ENCODE measurements at regions not wholly inside any gene's neighbourhood (a gene's known extent, or its start where the extent isn't known, plus 50 kb on each side); places are given as distances from the start of the nearest gene placed in this dataset.
A peak's percentile ranks its signal among the peaks of the same experiment; 100 is the strongest.

- TF ChIP-seq FOXK1 (CRISPR knock-in tag; IDR thresholded peaks at IDR 0.05) = no peak
- TF ChIP-seq NFYB (CRISPR knock-in tag; conservative IDR thresholded peaks at IDR 0.05; ENCODE audit: low read depth) = no peak
Observed at GRCh38 chr5:85452322-85453025, 1067.8 kb upstream of the EDIL3 start (continued).

- H3K4me3 Mint-ChIP-seq = no peak overlapping the region
- ChIA-PET POLR2A (no interaction called here), CTCF (no interaction called here)
- no peak for TF ChIP-seq PRRX2 (CRISPR knock-in tag; IDR thresholded peaks at IDR 0.05)
- TF ChIP-seq E2F4 (CRISPR knock-in tag; IDR thresholded peaks at IDR 0.05; ENCODE audit: borderline replicate concordance, low read depth) = no peak
- no peak for TF ChIP-seq ATF6 (CRISPR knock-in tag; IDR thresholded peaks at IDR 0.05)
- no peak for TF ChIP-seq ZBTB21 (CRISPR knock-in tag; IDR thresholded peaks at IDR 0.05; ENCODE audit: borderline replicate concordance)
- no peak for TF ChIP-seq ELF4 (CRISPR knock-in tag; IDR thresholded peaks at IDR 0.05; ENCODE audit: low read depth)
- no peak for TF ChIP-seq NFYB (CRISPR knock-in tag; conservative IDR thresholded peaks at IDR 0.05; ENCODE audit: low read depth)
- no peak for TF ChIP-seq ZNF532 (CRISPR knock-in tag; IDR thresholded peaks at IDR 0.05; ENCODE audit: borderline replicate concordance)
- TF ChIP-seq RELA (CRISPR knock-in tag; IDR thresholded peaks at IDR 0.05; ENCODE audit: borderline replicate concordance) = no peak
- TF ChIP-seq STAT6 (CRISPR knock-in tag; conservative IDR thresholded peaks at IDR 0.05; ENCODE audit: low read depth) = no peak
- no peaks in the 10 kb centered on the region for H3K4me1 Mint-ChIP-seq
- peak overlapping the region; percentile 34 for H3K27ac Mint-ChIP-seq
- DNase-seq (ENCODE audit: low spot score) (no peak), ATAC-seq (no peak)
- H3K36me3 Mint-ChIP-seq = no peaks in the 10 kb centered on the region
- no peaks in the 10 kb centered on the region for H3K27me3 Mint-ChIP-seq (ENCODE audit: low read depth)
- H3K9me3 Mint-ChIP-seq = peaks cover 5% of the 10 kb centered on the region; the same call in 1 of the 2 replicates
Observed at GRCh38 chr5:85453026-85453349, 1068.3 kb upstream of the EDIL3 start.

GRCh38 chr5:85458319-85458718, 1073.6 kb upstream of the EDIL3 start:
- Mint-ChIP-seq H3K9me3 (peaks cover 5% of the 10 kb centered on the region), H3K4me1 (no peaks in the 10 kb centered on the region), H3K4me3 (no peak overlapping the region), H3K27ac (no peak overlapping the region), H3K27me3 (ENCODE audit: low read depth) (no peaks in the 10 kb centered on the region), H3K36me3 (peaks cover 4% of the 10 kb centered on the region; the same call in 1 of the 2 replicates)
- POLR2A ChIA-PET = no interaction called here
- CTCF ChIA-PET = no interaction called here
- DNase-seq (ENCODE audit: low spot score) (no peak), ATAC-seq (no peak)
- TF ChIP-seq SMAD4 (CRISPR knock-in tag; IDR thresholded peaks at IDR 0.05) = no peak
- no peak for TF ChIP-seq FOXJ3 (CRISPR knock-in tag; IDR thresholded peaks at IDR 0.05; ENCODE audit: borderline replicate concordance)
- TF ChIP-seq RELA (CRISPR knock-in tag; IDR thresholded peaks at IDR 0.05; ENCODE audit: borderline replicate concordance) = no peak
- TF ChIP-seq ETV6 (CRISPR knock-in tag; IDR thresholded peaks at IDR 0.05) = no peak
- no peak for TF ChIP-seq FOXP1 (CRISPR knock-in tag; IDR thresholded peaks at IDR 0.05; ENCODE audit: borderline replicate concordance)
- no peak for TF ChIP-seq TP53 (CRISPR knock-in tag; IDR thresholded peaks at IDR 0.05)
- no peak for TF ChIP-seq CTCF (IDR thresholded peaks at IDR 0.05)
- no peak for TF ChIP-seq ZNF396 (CRISPR knock-in tag; IDR thresholded peaks at IDR 0.05; ENCODE audit: borderline replicate concordance)
- no peak for TF ChIP-seq NFE2L1 (CRISPR knock-in tag; IDR thresholded peaks at IDR 0.05)
- TF ChIP-seq NR3C1 (CRISPR knock-in tag; conservative IDR thresholded peaks at IDR 0.05; ENCODE audit: low read depth) = no peak
- TF ChIP-seq SMAD3 (CRISPR knock-in tag; IDR thresholded peaks at IDR 0.05; ENCODE audit: borderline replicate concordance) = no peak
- TF ChIP-seq NFATC4 (CRISPR knock-in tag; IDR thresholded peaks at IDR 0.05) = no peak
